Upper lobe of left lung (tissue), 4 donors: ENCODE measurements at regions not wholly inside any gene's neighbourhood (a gene's known extent, or its start where the extent isn't known, plus 50 kb on each side); places are given as distances from the start of the nearest gene placed in this dataset.

Experiments
- POLR2A ChIP-seq, 4 donors: fragments of 450-650 bp; IDR thresholded peaks; one replicate each; pipeline ENCODE4 v1.5.1; 2016 to 2017; ENCODE audit warnings: antibody characterized with exemption in 4 of 4, mild to moderate bottlenecking in 2 of 4
- TF ChIP-seq, protein P1 (sequence below), 6 experiments: fragments of 450-650 bp in 4 of 6; fragments of 200-600 bp in 2 of 6; sonication (generic) in 2 of 6; IDR thresholded peaks; one replicate each; pipeline ENCODE4 v1.5.1; 2016 to 2019; ENCODE audit warnings: antibody characterized with exemption in 6 of 6

DNA sequence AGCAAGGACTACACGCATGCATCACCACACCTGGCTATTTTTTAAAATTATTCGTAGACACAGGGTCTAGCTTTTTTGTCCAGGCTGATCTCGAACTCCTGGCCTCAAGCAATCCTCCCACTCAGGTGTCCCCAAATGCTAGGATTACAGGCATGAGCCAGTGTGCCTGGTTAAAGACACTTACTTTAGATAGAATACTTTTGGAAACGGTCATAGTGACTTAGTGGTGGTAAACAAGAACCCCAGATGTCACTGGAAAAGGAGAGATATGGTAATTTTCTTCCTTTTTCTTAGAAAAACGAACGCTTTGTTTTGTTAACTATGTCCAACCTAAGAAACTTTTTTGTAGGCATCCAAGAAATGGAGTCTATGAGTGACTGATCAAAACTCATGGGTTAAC is 137.3 kb downstream of the TFAP2B start:
- TF ChIP-seq, protein P1, sequence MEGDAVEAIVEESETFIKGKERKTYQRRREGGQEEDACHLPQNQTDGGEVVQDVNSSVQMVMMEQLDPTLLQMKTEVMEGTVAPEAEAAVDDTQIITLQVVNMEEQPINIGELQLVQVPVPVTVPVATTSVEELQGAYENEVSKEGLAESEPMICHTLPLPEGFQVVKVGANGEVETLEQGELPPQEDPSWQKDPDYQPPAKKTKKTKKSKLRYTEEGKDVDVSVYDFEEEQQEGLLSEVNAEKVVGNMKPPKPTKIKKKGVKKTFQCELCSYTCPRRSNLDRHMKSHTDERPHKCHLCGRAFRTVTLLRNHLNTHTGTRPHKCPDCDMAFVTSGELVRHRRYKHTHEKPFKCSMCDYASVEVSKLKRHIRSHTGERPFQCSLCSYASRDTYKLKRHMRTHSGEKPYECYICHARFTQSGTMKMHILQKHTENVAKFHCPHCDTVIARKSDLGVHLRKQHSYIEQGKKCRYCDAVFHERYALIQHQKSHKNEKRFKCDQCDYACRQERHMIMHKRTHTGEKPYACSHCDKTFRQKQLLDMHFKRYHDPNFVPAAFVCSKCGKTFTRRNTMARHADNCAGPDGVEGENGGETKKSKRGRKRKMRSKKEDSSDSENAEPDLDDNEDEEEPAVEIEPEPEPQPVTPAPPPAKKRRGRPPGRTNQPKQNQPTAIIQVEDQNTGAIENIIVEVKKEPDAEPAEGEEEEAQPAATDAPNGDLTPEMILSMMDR (IDR thresholded peaks at IDR 0.05): no peak
- no peak for TF ChIP-seq POLR2A (IDR thresholded peaks at IDR 0.05)
